Peyer's patch (tissue), 4 donors: ENCODE measurements at regions not wholly inside any gene's neighbourhood (a gene's known extent, or its start where the extent isn't known, plus 50 kb on each side); places are given as distances from the start of the nearest gene placed in this dataset.

Source experiments
- POLR2A ChIP-seq, 2 donors: fragments of 450-650 bp; IDR thresholded peaks; one replicate each; pipeline ENCODE4 v1.5.1; 2017; ENCODE audit warnings: antibody characterized with exemption in 2 of 2, mild to moderate bottlenecking in 2 of 2, moderate library complexity in 2 of 2
- TF ChIP-seq, protein P1 (sequence below), 6 experiments: fragments of 450-650 bp in 4 of 6; fragments of 200-600 bp in 2 of 6; sonication (generic) in 1 of 6; IDR thresholded peaks; one replicate each; pipeline ENCODE4 v1.5.1; 2017 to 2019; ENCODE audit warnings: antibody characterized with exemption in 6 of 6, mild to moderate bottlenecking in 3 of 6, moderate library complexity in 1 of 6

DNA sequence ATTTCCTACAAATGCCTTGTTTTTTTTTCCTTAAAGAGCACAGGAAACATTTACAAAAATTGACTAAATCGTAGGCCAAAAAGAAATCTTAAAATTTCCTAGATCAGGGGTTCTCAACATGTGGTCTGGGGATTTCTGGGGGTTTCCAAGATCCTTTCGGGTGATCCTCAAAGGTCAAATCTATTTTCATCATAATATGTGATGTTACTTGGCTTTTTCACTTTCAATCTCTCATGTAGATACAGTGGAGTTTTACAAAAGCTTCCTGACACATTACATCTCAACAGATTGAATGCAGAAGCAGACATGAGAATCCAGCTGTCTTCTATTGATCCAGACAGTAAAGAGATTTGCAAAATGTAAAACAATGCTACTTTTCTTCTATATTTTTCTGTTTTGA is 497.3 kb downstream of the INHBA start:
- TF ChIP-seq, protein P1, sequence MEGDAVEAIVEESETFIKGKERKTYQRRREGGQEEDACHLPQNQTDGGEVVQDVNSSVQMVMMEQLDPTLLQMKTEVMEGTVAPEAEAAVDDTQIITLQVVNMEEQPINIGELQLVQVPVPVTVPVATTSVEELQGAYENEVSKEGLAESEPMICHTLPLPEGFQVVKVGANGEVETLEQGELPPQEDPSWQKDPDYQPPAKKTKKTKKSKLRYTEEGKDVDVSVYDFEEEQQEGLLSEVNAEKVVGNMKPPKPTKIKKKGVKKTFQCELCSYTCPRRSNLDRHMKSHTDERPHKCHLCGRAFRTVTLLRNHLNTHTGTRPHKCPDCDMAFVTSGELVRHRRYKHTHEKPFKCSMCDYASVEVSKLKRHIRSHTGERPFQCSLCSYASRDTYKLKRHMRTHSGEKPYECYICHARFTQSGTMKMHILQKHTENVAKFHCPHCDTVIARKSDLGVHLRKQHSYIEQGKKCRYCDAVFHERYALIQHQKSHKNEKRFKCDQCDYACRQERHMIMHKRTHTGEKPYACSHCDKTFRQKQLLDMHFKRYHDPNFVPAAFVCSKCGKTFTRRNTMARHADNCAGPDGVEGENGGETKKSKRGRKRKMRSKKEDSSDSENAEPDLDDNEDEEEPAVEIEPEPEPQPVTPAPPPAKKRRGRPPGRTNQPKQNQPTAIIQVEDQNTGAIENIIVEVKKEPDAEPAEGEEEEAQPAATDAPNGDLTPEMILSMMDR (IDR thresholded peaks at IDR 0.05): no peak
- TF ChIP-seq POLR2A (IDR thresholded peaks at IDR 0.05): no peak
